Coronary artery (tissue), 2 donors: ENCODE measurements at regions not wholly inside any gene's neighbourhood (a gene's known extent, or its start where the extent isn't known, plus 50 kb on each side); places are given as distances from the start of the nearest gene placed in this dataset.

ENCODE experiments used
- DNase-seq: peaks from one replicate; pipeline ENCODE4 v3.0.0-alpha.2; 2017; ENCODE audit warnings: low spot score
- H3K27ac ChIP-seq, 2 donors: fragments of 200-600 bp; sonication (generic); one replicate each; pipeline ENCODE4 v1.5.1; 2016 to 2019
- H3K4me3 ChIP-seq: fragments of 200-600 bp; sonication (generic); 2 replicates; pipeline ENCODE4 v1.5.1; 2016; ENCODE audit warnings: mild to moderate bottlenecking, moderate library complexity
- CTCF ChIP-seq: fragments of 200-600 bp; sonication (generic); IDR thresholded peaks from one replicate; pipeline ENCODE4 v1.5.1; 2019; ENCODE audit warnings: antibody characterized with exemption

DNA sequence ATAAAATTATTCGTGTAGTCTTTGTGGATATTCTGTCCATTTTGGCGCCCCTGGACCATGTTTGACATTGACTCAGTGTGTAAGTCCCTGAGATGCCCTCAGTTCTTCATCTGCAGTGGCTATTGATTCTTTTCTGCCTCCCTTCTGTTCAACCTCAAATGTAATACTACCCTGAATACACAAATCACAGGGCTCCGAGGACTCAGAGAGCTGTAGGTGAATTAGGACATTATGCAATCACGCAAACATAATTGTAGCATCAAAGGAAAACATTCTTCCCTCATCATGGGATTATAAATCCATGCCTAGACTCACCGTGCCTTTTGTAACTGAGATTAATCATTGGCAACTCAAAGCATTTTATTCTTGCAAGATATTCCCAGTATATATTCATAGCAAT, 161.4 kb upstream of the PACRGL start:
- no peak overlapping the region for H3K4me3 ChIP-seq

DNA sequence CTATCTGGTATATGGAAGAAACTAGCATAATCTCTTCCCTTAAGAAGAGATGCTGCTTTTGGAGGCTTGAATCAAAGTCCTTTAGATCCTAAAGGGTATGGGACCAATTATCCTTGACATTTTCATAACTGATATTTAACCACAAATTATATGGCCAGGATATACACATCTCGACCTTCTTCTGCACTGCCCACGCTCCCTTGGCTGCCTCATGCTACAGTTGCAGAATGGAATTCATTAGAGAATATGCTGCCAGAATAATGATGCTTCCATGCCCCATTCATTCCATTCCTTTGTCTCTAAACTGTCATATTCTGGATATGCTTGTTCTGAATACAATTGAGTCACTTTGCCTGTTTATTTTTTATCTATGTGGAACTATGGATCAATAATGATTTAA, 157.1 kb upstream of the PACRGL start:
- no peak for TF ChIP-seq CTCF
- no peak overlapping the region for H3K4me3 ChIP-seq
- no peak overlapping the region for H3K27ac ChIP-seq
- no peak for DNase-seq

More for the DNA sequence above, 161.4 kb upstream of the PACRGL start:
- no peak for TF ChIP-seq CTCF
- no peak for DNase-seq
- H3K27ac ChIP-seq = no peak overlapping the region

DNA sequence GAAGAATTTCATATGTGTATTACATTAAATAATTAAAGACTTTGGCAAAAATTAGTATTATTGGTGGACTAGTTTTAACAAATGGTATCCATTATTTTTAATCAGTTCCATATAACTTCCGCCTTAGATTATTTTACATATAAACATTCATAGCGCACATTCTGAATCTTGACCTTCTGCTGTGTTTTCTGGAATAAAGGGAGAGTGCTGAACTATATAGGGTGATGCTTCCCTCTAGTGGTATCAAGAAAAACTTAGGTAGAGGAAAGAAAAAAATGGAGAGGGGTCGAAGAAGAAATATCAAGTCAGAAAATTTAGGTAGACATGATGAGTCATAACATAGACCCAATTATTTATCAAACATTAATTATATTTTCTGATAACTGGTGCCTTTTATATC, 155.6 kb upstream of the PACRGL start:
- no peak for DNase-seq
- TF ChIP-seq CTCF = peak; percentile 26
- Histone ChIP-seq H3K27ac (no peak overlapping the region), H3K4me3 (no peak overlapping the region)

DNA sequence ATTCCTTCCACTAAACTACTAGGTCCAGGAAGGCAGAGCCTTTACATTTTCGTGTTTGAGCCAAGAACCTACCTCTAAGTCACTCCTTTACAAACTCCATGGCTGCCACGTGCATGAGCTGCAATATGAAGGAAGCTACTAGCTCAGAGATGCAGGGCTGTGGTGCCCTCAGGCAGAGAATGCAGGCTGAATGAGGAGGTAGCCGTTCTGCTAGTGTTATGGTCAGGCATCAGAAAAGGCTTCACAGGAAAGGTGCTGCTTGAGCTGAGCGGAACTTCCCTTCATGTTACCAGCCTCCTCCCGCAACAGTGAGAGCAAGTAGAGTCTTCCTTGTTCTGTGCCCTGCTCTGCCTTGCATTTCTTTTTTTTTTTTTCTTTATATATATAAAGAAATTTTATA, 148.3 kb upstream of the PACRGL start:
- Histone ChIP-seq H3K27ac (no peak overlapping the region), H3K4me3 (no peak overlapping the region)
- DNase-seq = no peak
- TF ChIP-seq CTCF = no peak

DNA sequence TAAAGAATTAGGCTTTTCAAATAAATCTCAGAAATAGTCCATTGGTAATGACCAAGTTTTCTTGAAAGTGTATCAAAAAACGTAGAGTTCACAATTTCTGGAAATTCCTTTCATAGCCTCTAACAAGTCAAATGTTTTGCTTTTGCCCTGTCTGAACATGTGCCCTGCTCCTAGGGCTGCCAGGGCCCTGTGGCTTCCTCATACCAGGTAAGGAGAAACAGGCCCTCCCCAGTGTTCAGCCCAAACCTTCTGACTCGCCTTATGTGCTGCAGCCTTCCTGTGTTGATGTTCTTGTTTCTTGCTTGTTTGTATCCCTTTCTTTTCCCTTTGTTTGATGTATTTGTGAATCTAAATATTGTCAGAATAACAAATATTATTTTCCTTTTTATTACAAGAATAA, 146.1 kb upstream of the PACRGL start:
- H3K4me3 ChIP-seq = no peak overlapping the region
- no peak for TF ChIP-seq CTCF
- no peak overlapping the region for H3K27ac ChIP-seq
- DNase-seq = no peak

GRCh38 chr4:20565075-20565721, 135.1 kb upstream of the PACRGL start:
- no peak overlapping the region for H3K27ac ChIP-seq
- no peak for TF ChIP-seq CTCF

GRCh38 chr4:20570981-20571715, 129.1 kb upstream of the PACRGL start:
- no peak for TF ChIP-seq CTCF
- H3K27ac ChIP-seq = no peak overlapping the region
- no peak overlapping the region for H3K4me3 ChIP-seq
- no peak for DNase-seq

More at GRCh38 chr4:20565075-20565721, 135.1 kb upstream of the PACRGL start:
- no peak overlapping the region for H3K4me3 ChIP-seq
- no peak for DNase-seq
